ENCODE measurements at regions not wholly inside any gene's neighbourhood (a gene's known extent, or its start where the extent isn't known, plus 50 kb on each side); places are given as distances from the start of the nearest gene placed in this dataset.

GRCh38 chr15:81747482-81747881 is 298.3 kb downstream of the MEX3B start:
- peak; percentile 18 for DNase-seq
- no peaks in the 10 kb centered on the region for H3K36me3 ChIP-seq
- no peak overlapping the region for H3K4me3 ChIP-seq (ENCODE audit: low read depth, low read length)
- TF ChIP-seq, protein P1, sequence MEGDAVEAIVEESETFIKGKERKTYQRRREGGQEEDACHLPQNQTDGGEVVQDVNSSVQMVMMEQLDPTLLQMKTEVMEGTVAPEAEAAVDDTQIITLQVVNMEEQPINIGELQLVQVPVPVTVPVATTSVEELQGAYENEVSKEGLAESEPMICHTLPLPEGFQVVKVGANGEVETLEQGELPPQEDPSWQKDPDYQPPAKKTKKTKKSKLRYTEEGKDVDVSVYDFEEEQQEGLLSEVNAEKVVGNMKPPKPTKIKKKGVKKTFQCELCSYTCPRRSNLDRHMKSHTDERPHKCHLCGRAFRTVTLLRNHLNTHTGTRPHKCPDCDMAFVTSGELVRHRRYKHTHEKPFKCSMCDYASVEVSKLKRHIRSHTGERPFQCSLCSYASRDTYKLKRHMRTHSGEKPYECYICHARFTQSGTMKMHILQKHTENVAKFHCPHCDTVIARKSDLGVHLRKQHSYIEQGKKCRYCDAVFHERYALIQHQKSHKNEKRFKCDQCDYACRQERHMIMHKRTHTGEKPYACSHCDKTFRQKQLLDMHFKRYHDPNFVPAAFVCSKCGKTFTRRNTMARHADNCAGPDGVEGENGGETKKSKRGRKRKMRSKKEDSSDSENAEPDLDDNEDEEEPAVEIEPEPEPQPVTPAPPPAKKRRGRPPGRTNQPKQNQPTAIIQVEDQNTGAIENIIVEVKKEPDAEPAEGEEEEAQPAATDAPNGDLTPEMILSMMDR (IDR thresholded peaks at IDR 0.05; ENCODE audit: low read depth, low read length) = no peak
- no peaks in the 10 kb centered on the region for H3K9me3 ChIP-seq
- H3K4me1 ChIP-seq = peaks cover 32% of the 10 kb centered on the region
- no peaks in the 10 kb centered on the region for H3K27me3 ChIP-seq

DNA sequence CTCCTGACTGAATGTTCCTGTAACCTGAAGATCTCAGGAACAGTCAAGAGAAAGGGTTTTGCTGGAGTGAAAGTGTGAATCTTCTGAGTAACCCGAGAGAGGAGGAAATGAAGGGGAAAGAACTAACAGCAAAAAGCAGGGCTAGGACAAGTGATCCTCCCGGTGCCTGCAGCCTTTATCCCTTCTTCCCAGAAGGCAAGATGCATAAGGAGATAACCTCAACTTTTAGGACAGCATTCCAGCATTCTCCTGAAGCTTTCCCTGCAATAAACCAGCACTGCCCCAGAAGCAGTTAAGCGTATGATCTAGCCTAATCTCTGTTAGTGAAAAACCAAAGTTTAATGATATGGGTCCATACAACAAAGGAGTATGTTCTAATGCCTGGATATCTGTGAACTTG is 298.8 kb downstream of the MEX3B start:
- TF ChIP-seq, protein P1 (IDR thresholded peaks at IDR 0.05; ENCODE audit: low read depth, low read length) = no peak
- Histone ChIP-seq H3K27me3 (no peaks in the 10 kb centered on the region), H3K9me3 (no peaks in the 10 kb centered on the region), H3K36me3 (no peaks in the 10 kb centered on the region), H3K4me3 (ENCODE audit: low read depth, low read length) (no peak overlapping the region), H3K4me1 (peaks cover 32% of the 10 kb centered on the region)
- DNase-seq = no peak

- Histone ChIP-seq H3K36me3 (no peaks in the 10 kb centered on the region), H3K4me1 (peaks cover 14% of the 10 kb centered on the region), H3K9me3 (no peaks in the 10 kb centered on the region), H3K27me3 (no peaks in the 10 kb centered on the region), H3K4me3 (ENCODE audit: low read depth, low read length) (no peak overlapping the region)
- no peak for DNase-seq
- TF ChIP-seq, protein P1 (IDR thresholded peaks at IDR 0.05; ENCODE audit: low read depth, low read length) = no peak
Observed at GRCh38 chr15:81744364-81744763, 301.5 kb downstream of the MEX3B start.

DNA sequence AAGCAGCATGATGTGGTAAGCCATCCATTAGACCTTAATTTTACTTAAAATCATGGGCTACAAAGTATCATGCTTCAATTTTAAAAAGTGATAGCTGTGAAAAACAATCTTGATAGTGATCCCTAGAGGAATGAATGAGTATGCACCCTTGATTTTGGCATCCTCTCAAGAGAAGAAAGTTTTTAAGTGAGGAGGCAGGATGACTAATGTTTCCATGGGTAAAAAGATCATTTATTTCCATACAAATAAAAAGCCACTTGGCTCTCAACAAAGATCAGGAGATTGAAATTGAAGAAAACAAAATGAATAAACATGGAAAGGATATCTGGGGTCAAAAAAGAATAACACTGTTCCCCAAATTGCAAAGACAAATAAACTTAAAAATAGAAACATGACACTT is 305.4 kb downstream of the MEX3B start:
- Histone ChIP-seq H3K9me3 (no peaks in the 10 kb centered on the region; the same call in 1 of the 2 replicates), H3K27me3 (no peaks in the 10 kb centered on the region), H3K4me1 (no peaks in the 10 kb centered on the region), H3K36me3 (no peaks in the 10 kb centered on the region), H3K4me3 (ENCODE audit: low read depth, low read length) (no peak overlapping the region)
- no peak for DNase-seq
- TF ChIP-seq, protein P1 (IDR thresholded peaks at IDR 0.05; ENCODE audit: low read depth, low read length) = no peak

DNA sequence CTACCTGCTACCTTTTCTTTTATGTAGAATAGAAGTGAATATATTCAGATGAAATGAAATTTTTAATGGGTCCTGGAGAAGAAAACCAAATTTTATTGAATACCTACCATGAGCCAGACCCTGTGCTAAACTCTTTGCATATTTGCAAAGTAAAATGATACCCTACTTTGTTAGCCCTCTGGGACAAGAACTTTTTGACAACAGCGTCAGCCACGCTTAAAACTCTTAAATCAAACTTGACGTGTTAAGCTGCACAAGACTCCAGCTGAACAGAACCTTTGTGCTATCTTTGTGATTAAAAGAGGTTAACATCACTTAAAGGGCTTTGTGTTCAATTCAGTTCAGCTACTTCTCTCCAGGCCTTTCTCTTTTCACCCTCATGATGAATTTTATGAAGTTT is 316.5 kb downstream of the MEX3B start:
- Histone ChIP-seq H3K4me3 (ENCODE audit: low read depth, low read length) (no peak overlapping the region), H3K9me3 (no peaks in the 10 kb centered on the region), H3K36me3 (no peaks in the 10 kb centered on the region), H3K27me3 (no peaks in the 10 kb centered on the region), H3K4me1 (no peaks in the 10 kb centered on the region)
- DNase-seq = no peak
- TF ChIP-seq, protein P1 (IDR thresholded peaks at IDR 0.05; ENCODE audit: low read depth, low read length) = no peak

- Histone ChIP-seq H3K36me3 (no peaks in the 10 kb centered on the region), H3K4me3 (ENCODE audit: low read depth, low read length) (no peak overlapping the region), H3K9me3 (no peaks in the 10 kb centered on the region), H3K4me1 (no peaks in the 10 kb centered on the region), H3K27me3 (no peaks in the 10 kb centered on the region)
- TF ChIP-seq, protein P1 (IDR thresholded peaks at IDR 0.05; ENCODE audit: low read depth, low read length) = no peak
- DNase-seq = no peak
Observed at GRCh38 chr15:81728726-81729125, 317.1 kb downstream of the MEX3B start.
